BLaER1 treated with 17β-estradiol and CSF1 and Interleukin-3, amounts not matched to agents 10 nM and 100 nM (cell line): ENCODE measurements at regions not wholly inside any gene's neighbourhood (a gene's known extent, or its start where the extent isn't known, plus 50 kb on each side); places are given as distances from the start of the nearest gene placed in this dataset.
"Not testable (repeated sequence)": the region's sequence is repeated elsewhere in the genome, so short reads cannot be mapped to it uniquely, and the experiment has no call there.

Experiments used
- H3K27ac ChIP-seq, 11 experiments: shearing (Covaris generic); formaldehyde crosslinking; 2 replicates each; pipeline ENCODE4 v1.8.1; 2022
- H3K27me3 ChIP-seq, 11 experiments: shearing (Covaris generic); formaldehyde crosslinking; 2 replicates each; pipeline ENCODE4 v1.8.1; 2022
- H3K36me3 ChIP-seq, 11 experiments: shearing (Covaris generic); formaldehyde crosslinking; 2 replicates each; pipeline ENCODE4 v1.8.1; 2022
- H3K4me1 ChIP-seq, 10 experiments: shearing (Covaris generic); formaldehyde crosslinking; 2 replicates each; pipeline ENCODE4 v1.8.1; 2022
- H3K4me2 ChIP-seq, 11 experiments: shearing (Covaris generic); formaldehyde crosslinking; 2 replicates each; pipeline ENCODE4 v1.8.1; 2022
- H3K4me3 ChIP-seq, 10 experiments: shearing (Covaris generic); formaldehyde crosslinking; 2 replicates each; pipeline ENCODE4 v1.8.1; 2022
- H3K9ac ChIP-seq, 11 experiments: shearing (Covaris generic); formaldehyde crosslinking; 2 replicates each; pipeline ENCODE4 v1.8.1; 2022
- H3K9me3 ChIP-seq, 11 experiments: shearing (Covaris generic); formaldehyde crosslinking; replicated peaks in 1 of 11; 2 replicates each; pipeline ENCODE4 v1.8.1; 2022
- H4K20me1 ChIP-seq, 11 experiments: shearing (Covaris generic); formaldehyde crosslinking; 2 replicates each; pipeline ENCODE4 v1.8.1; 2022
- Cebpa-rat ChIP-seq, 11 experiments: shearing (Covaris generic); IDR thresholded peaks; 2 replicates each; pipeline ENCODE4 v1.8.1; 2022

- Histone ChIP-seq H4K20me1 (no peaks in the 10 kb centered on the region), H3K36me3 (no peaks in the 10 kb centered on the region), H3K27ac (no peak overlapping the region), H3K9ac (no peak overlapping the region), H3K4me3 (no peak overlapping the region), H3K9me3 (peaks cover 0 to 8% (median 0%) of the 10 kb centered on the region in 11 experiments; a peak in 3 of 22 replicates), H3K4me2 (no peak overlapping the region), H3K4me1 (no peaks in the 10 kb centered on the region), H3K27me3 (no peaks in the 10 kb centered on the region)
- no peak for TF ChIP-seq Cebpa-rat (IDR thresholded peaks at IDR 0.05)
Measured at GRCh38 chr13:81080911-81081454, 740.1 kb upstream of the SPRY2 start.

- Histone ChIP-seq H3K4me2 (no peak overlapping the region), H4K20me1 (no peaks in the 10 kb centered on the region), H3K27ac (no peak overlapping the region), H3K27me3 (no peaks in the 10 kb centered on the region), H3K9me3 (peaks cover 0 to 8% (median 0%) of the 10 kb centered on the region in 11 experiments; a peak in 3 of 22 replicates), H3K36me3 (no peaks in the 10 kb centered on the region), H3K4me3 (no peak overlapping the region), H3K9ac (no peak overlapping the region), H3K4me1 (no peaks in the 10 kb centered on the region)
- TF ChIP-seq Cebpa-rat (IDR thresholded peaks at IDR 0.05), result no peak
Measured at GRCh38 chr13:81078048-81078447, 737.1 kb upstream of the SPRY2 start.

- H3K4me3 ChIP-seq, H3K9me3 ChIP-seq, H3K4me2 ChIP-seq, H3K27ac ChIP-seq, H3K27me3 ChIP-seq, H3K9ac ChIP-seq, H4K20me1 ChIP-seq, H3K4me1 ChIP-seq, H3K36me3 ChIP-seq: not testable (repeated sequence)
Measured at GRCh38 chr13:81069822-81070221, 728.9 kb upstream of the SPRY2 start.

- no peak for TF ChIP-seq Cebpa-rat (IDR thresholded peaks at IDR 0.05)
- Histone ChIP-seq H3K27me3 (no peaks in the 10 kb centered on the region), H3K36me3 (no peaks in the 10 kb centered on the region)
Measured at GRCh38 chr13:81058916-81059290, 718.0 kb upstream of the SPRY2 start.

GRCh38 chr13:81058211-81058915 lies 717.4 kb upstream of the SPRY2 start:
- Histone ChIP-seq H3K4me2 (no peak overlapping the region), H3K9me3 (no peaks in the 10 kb centered on the region), H3K27me3 (no peaks in the 10 kb centered on the region), H3K9ac (no peak overlapping the region), H3K4me1 (no peaks in the 10 kb centered on the region), H3K4me3 (no peak overlapping the region), H3K27ac (no peak overlapping the region), H4K20me1 (no peaks in the 10 kb centered on the region), H3K36me3 (no peaks in the 10 kb centered on the region)
- no peak for TF ChIP-seq Cebpa-rat (IDR thresholded peaks at IDR 0.05)

More at GRCh38 chr13:81058916-81059290, 718.0 kb upstream of the SPRY2 start:
- H3K4me2 ChIP-seq, result no peak overlapping the region
- H3K4me3 ChIP-seq, result no peak overlapping the region
- H3K27ac ChIP-seq, result no peak overlapping the region
- no peaks in the 10 kb centered on the region for H3K4me1 ChIP-seq
- no peaks in the 10 kb centered on the region for H3K9me3 ChIP-seq
- H3K9ac ChIP-seq, result no peak overlapping the region
- H4K20me1 ChIP-seq, result no peaks in the 10 kb centered on the region

GRCh38 chr13:81051873-81052272 lies 710.9 kb upstream of the SPRY2 start:
- Histone ChIP-seq H4K20me1 (no peaks in the 10 kb centered on the region), H3K27me3 (no peaks in the 10 kb centered on the region), H3K36me3 (no peaks in the 10 kb centered on the region), H3K4me1 (no peaks in the 10 kb centered on the region), H3K27ac (no peak overlapping the region), H3K9ac (no peak overlapping the region), H3K4me3 (no peak overlapping the region), H3K9me3 (no peaks in the 10 kb centered on the region), H3K4me2 (no peak overlapping the region)
- TF ChIP-seq Cebpa-rat (IDR thresholded peaks at IDR 0.05), result no peak

- no peak overlapping the region for H3K4me2 ChIP-seq
Measured at GRCh38 chr13:81048026-81048461, 707.1 kb upstream of the SPRY2 start.

GRCh38 chr13:81041761-81042160 lies 700.8 kb upstream of the SPRY2 start:
- Histone ChIP-seq H3K36me3 (no peaks in the 10 kb centered on the region), H4K20me1 (no peaks in the 10 kb centered on the region), H3K4me2 (no peak overlapping the region), H3K27ac (no peak overlapping the region), H3K27me3 (no peaks in the 10 kb centered on the region), H3K4me3 (no peak overlapping the region), H3K9me3 (peaks cover 0 to 11% (median 7%) of the 10 kb centered on the region in 11 experiments; a peak in 8 of 22 replicates), H3K9ac (no peak overlapping the region), H3K4me1 (no peaks in the 10 kb centered on the region)
- TF ChIP-seq Cebpa-rat (IDR thresholded peaks at IDR 0.05), result no peak

More at GRCh38 chr13:81048026-81048461, 707.1 kb upstream of the SPRY2 start:
- Histone ChIP-seq H3K4me1 (no peaks in the 10 kb centered on the region), H3K27ac (no peak overlapping the region), H3K9me3 (no peaks in the 10 kb centered on the region), H3K36me3 (no peaks in the 10 kb centered on the region), H3K4me3 (no peak overlapping the region), H3K27me3 (no peaks in the 10 kb centered on the region), H4K20me1 (no peaks in the 10 kb centered on the region), H3K9ac (no peak overlapping the region)
- no peak for TF ChIP-seq Cebpa-rat (IDR thresholded peaks at IDR 0.05)

GRCh38 chr13:81031996-81032395 lies 691.1 kb upstream of the SPRY2 start:
- H4K20me1 ChIP-seq, result no peaks in the 10 kb centered on the region
- H3K9me3 ChIP-seq, result no peaks in the 10 kb centered on the region
- H3K27ac ChIP-seq, result no peak overlapping the region
- TF ChIP-seq Cebpa-rat (IDR thresholded peaks at IDR 0.05), result no peak
- no peaks in the 10 kb centered on the region for H3K36me3 ChIP-seq
- H3K27me3 ChIP-seq, result no peaks in the 10 kb centered on the region
- H3K9ac ChIP-seq, result no peak overlapping the region
- H3K4me2 ChIP-seq, result no peak overlapping the region
- H3K4me3 ChIP-seq, result no peak overlapping the region
- no peaks in the 10 kb centered on the region for H3K4me1 ChIP-seq

GRCh38 chr13:81025091-81025490 lies 684.2 kb upstream of the SPRY2 start:
- no peaks in the 10 kb centered on the region for H4K20me1 ChIP-seq
- H3K9ac ChIP-seq, result no peak overlapping the region
- no peaks in the 10 kb centered on the region for H3K27me3 ChIP-seq
- H3K9me3 ChIP-seq, result peaks cover 17 to 27% (median 21%) of the 10 kb centered on the region in 11 experiments
- no peaks in the 10 kb centered on the region; a peak in 1 of 22 replicates for H3K36me3 ChIP-seq
- no peak overlapping the region for H3K4me3 ChIP-seq
- H3K27ac ChIP-seq, result no peak overlapping the region
- H3K4me2 ChIP-seq, result no peak overlapping the region
- no peak for TF ChIP-seq Cebpa-rat (IDR thresholded peaks at IDR 0.05)
- no peaks in the 10 kb centered on the region for H3K4me1 ChIP-seq
